ENCODE measurements at regions not wholly inside any gene's neighbourhood (a gene's known extent, or its start where the extent isn't known, plus 50 kb on each side); places are given as distances from the start of the nearest gene placed in this dataset.

DNA sequence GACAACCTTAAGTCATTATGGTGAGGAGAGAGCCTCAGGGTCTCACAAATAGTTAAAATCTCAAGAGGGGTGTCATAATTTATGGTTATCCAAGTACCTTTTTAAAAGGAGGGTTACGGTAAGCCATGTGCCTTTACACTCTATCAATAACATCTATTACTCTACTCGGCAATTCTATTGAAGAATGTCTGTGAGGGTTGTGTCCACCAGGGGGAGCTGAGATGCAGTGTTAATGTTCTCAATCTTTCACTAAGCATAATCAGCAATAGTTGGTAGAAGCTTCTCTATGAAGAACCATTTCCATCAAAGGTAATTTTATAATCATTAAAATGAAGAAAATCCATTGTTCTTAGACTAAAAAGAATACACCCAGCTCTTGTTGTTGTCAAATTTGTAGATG lies 457.4 kb downstream of the CENPC start:
- no peaks in the 10 kb centered on the region for H3K4me1 Mint-ChIP-seq
- no peaks in the 10 kb centered on the region for H3K9me3 Mint-ChIP-seq
- H3K4me3 Mint-ChIP-seq = no peak overlapping the region
- H3K36me3 Mint-ChIP-seq = peaks cover 1% of the 10 kb centered on the region
- H3K27me3 Mint-ChIP-seq = no peaks in the 10 kb centered on the region
- H3K27ac Mint-ChIP-seq = peak overlapping the region in 1 of 3 donors; percentile 6

- Mint-ChIP-seq H3K27ac (no peak overlapping the region), H3K4me1 (no peaks in the 10 kb centered on the region), H3K36me3 (peaks cover 1% of the 10 kb centered on the region), H3K4me3 (no peak overlapping the region), H3K27me3 (no peaks in the 10 kb centered on the region), H3K9me3 (peaks cover 0 to 2% (median 0%) of the 10 kb centered on the region in 3 donors)
Measured at GRCh38 chr4:67084783-67085182, 460.5 kb downstream of the CENPC start.

GRCh38 chr4:67083496-67083895 lies 461.8 kb downstream of the CENPC start:
- no peak overlapping the region for H3K27ac Mint-ChIP-seq
- no peak overlapping the region for H3K4me3 Mint-ChIP-seq
- peaks cover 0 to 2% (median 0%) of the 10 kb centered on the region in 3 donors for H3K9me3 Mint-ChIP-seq
- H3K4me1 Mint-ChIP-seq = no peaks in the 10 kb centered on the region
- no peaks in the 10 kb centered on the region for H3K36me3 Mint-ChIP-seq
- H3K27me3 Mint-ChIP-seq = no peaks in the 10 kb centered on the region

DNA sequence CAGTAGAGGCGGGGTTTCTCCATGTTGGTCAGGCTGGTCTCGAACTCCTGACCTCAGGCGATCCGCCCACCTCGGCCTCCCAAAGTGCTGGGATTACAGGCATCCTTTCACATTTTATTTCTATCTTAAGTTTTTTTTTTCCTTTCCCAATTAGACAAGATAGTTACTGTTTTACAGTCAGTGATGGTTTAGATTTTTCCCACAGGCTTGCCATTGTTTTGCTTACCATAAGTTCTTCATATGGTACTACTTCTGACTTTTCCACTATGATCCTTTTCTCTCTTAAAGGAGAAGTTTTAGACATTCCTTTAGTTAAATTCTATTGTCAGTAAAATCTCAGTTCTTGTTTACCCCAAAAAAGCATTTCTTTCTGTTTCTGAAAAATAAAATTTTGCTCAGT lies 462.6 kb downstream of the CENPC start:
- no peaks in the 10 kb centered on the region for H3K4me1 Mint-ChIP-seq
- H3K4me3 Mint-ChIP-seq = no peak overlapping the region
- H3K27me3 Mint-ChIP-seq = no peaks in the 10 kb centered on the region
- H3K9me3 Mint-ChIP-seq = peaks cover 0 to 2% (median 0%) of the 10 kb centered on the region in 3 donors
- no peak overlapping the region for H3K27ac Mint-ChIP-seq
- H3K36me3 Mint-ChIP-seq = no peaks in the 10 kb centered on the region

DNA sequence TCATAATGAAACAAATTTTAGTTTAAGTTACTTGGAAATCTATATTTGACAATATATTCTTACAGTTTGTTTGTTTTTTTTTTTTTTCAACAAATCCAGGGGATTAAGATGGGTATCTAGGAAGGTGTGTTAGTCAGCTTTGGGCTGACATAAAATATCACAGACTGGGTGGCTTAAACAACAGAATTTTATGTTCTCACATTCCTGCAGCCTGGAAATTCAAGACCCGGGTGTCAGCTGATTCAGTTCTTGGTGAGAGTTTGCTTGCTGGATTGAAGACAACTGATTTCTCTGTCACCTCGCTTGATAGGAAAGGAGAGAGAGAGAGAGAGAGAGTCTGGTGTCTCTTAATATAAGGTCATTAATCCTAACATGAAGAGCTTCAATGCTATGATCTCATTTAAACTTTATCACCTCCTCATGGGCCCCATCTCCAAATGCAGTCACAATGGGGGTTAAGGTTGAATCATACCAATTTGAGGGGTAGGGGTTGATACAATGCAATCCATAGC lies 465.2 kb downstream of the CENPC start:
- H3K4me3 Mint-ChIP-seq = no peak overlapping the region
- H3K27ac Mint-ChIP-seq = no peak overlapping the region
- H3K36me3 Mint-ChIP-seq = no peaks in the 10 kb centered on the region
- no peaks in the 10 kb centered on the region for H3K27me3 Mint-ChIP-seq
- peaks cover 0 to 2% (median 0%) of the 10 kb centered on the region in 3 donors for H3K9me3 Mint-ChIP-seq
- no peaks in the 10 kb centered on the region for H3K4me1 Mint-ChIP-seq

DNA sequence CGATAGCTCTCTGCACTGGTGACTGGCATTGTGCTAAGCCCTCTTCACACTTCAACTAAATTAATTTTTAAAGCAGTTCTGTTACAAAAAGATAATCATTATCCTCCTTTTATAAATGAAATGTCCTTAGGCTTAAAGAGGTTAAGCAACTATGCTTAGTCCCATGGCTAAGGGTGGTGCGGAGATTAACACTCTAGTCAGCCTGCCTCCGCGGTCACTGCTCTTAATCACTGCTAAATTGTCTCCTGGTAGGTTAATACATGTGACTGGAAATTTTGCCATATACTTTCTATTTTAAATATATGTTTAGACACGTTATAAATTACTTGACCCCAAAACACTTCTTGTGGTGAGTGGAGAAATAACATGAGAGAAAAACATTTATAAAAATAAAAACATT lies 473.7 kb downstream of the CENPC start:
- no peak overlapping the region for H3K4me3 Mint-ChIP-seq
- H3K27ac Mint-ChIP-seq = no peak overlapping the region
- no peaks in the 10 kb centered on the region for H3K27me3 Mint-ChIP-seq
- peaks cover 0 to 4% (median 4%) of the 10 kb centered on the region in 3 donors for H3K9me3 Mint-ChIP-seq
- H3K4me1 Mint-ChIP-seq = no peaks in the 10 kb centered on the region
- H3K36me3 Mint-ChIP-seq = no peaks in the 10 kb centered on the region

DNA sequence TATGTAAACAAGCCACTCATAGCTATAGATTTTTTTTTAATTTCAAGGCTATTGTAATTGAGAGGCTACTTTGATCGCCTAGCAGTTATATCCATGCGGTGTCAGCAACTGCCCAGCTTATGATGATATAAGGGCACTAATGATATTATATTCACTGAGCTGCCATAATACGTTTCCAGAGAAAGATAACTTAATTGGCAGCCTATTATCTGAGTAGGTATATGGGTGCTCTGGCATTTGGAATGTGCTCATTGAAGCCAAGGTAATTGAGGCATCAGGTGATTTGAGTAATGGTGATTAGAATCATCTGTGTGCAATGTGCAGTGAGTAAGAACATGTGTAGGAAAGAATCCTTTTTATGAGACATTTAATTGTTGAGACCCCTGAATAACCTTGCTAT lies 490.0 kb downstream of the CENPC start:
- Mint-ChIP-seq H3K27me3 (no peaks in the 10 kb centered on the region), H3K4me1 (no peaks in the 10 kb centered on the region), H3K4me3 (no peak overlapping the region), H3K36me3 (no peaks in the 10 kb centered on the region), H3K9me3 (peaks cover 0 to 3% (median 0%) of the 10 kb centered on the region in 3 donors), H3K27ac (no peak overlapping the region)

- Mint-ChIP-seq H3K36me3 (no peaks in the 10 kb centered on the region), H3K27me3 (no peaks in the 10 kb centered on the region), H3K27ac (no peak overlapping the region), H3K9me3 (peaks cover 0 to 3% (median 0%) of the 10 kb centered on the region in 3 donors), H3K4me1 (no peaks in the 10 kb centered on the region), H3K4me3 (no peak overlapping the region)
Measured at GRCh38 chr4:67054896-67055295, 490.4 kb downstream of the CENPC start.

- H3K27me3 Mint-ChIP-seq = no peaks in the 10 kb centered on the region
Measured at GRCh38 chr4:67052814-67053675, 492.3 kb downstream of the CENPC start.

DNA sequence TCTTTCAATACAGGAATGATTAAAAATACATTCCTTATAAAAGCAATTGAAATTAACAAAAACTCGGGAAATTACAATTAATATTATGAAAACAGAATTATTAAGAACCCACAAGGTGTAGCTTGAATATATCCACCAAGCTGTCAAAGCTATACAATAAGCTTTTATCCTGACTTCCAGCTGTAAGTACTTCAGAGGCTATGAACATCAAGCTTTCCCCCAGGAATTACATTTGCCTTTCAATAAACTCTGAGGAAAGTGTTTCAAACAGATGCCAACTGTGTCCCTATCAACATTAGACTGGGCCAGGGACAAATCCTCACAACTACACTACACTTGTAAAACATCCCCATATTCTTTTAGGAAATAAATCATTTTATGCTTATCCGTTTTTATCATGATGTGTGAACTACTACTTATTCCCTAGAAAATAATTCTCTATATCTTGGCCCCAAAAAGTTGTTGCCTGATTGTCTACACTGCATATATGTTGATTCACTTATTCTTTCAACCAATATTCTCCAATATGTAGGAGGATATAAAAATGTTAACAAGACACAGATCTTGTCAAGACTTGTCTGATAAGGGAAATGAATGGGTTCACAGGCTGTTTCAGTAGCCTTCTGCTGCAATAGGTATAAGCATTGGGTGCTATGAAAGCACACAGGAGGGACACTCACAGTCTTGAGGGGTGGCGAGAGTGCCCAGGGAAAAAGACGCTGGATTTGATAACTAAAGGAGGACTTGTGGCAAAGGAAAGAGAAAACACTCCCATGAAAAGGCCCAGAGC lies 494.1 kb downstream of the CENPC start:
- no peak overlapping the region for H3K27ac Mint-ChIP-seq
- no peaks in the 10 kb centered on the region for H3K36me3 Mint-ChIP-seq
- no peaks in the 10 kb centered on the region for H3K27me3 Mint-ChIP-seq
- H3K4me3 Mint-ChIP-seq = no peak overlapping the region
- H3K4me1 Mint-ChIP-seq = no peaks in the 10 kb centered on the region
- H3K9me3 Mint-ChIP-seq = peaks cover 0 to 4% (median 0%) of the 10 kb centered on the region in 3 donors

More at GRCh38 chr4:67052814-67053675, 492.3 kb downstream of the CENPC start:
- Mint-ChIP-seq H3K4me3 (no peak overlapping the region), H3K36me3 (no peaks in the 10 kb centered on the region), H3K27ac (no peak overlapping the region), H3K9me3 (peaks cover 0 to 3% (median 0%) of the 10 kb centered on the region in 3 donors), H3K4me1 (no peaks in the 10 kb centered on the region)

GRCh38 chr4:67049446-67049845 lies 495.9 kb downstream of the CENPC start:
- H3K4me3 Mint-ChIP-seq = no peak overlapping the region
- no peak overlapping the region for H3K27ac Mint-ChIP-seq
- peaks cover 0 to 2% (median 0%) of the 10 kb centered on the region in 3 donors for H3K9me3 Mint-ChIP-seq

GRCh38 chr4:67048530-67048929 lies 496.8 kb downstream of the CENPC start:
- Mint-ChIP-seq H3K27ac (no peak overlapping the region), H3K9me3 (peaks cover 0 to 2% (median 0%) of the 10 kb centered on the region in 3 donors), H3K4me3 (no peak overlapping the region), H3K36me3 (no peaks in the 10 kb centered on the region), H3K27me3 (no peaks in the 10 kb centered on the region), H3K4me1 (no peaks in the 10 kb centered on the region)

More at GRCh38 chr4:67049446-67049845, 495.9 kb downstream of the CENPC start:
- Mint-ChIP-seq H3K4me1 (no peaks in the 10 kb centered on the region), H3K36me3 (no peaks in the 10 kb centered on the region), H3K27me3 (no peaks in the 10 kb centered on the region)

DNA sequence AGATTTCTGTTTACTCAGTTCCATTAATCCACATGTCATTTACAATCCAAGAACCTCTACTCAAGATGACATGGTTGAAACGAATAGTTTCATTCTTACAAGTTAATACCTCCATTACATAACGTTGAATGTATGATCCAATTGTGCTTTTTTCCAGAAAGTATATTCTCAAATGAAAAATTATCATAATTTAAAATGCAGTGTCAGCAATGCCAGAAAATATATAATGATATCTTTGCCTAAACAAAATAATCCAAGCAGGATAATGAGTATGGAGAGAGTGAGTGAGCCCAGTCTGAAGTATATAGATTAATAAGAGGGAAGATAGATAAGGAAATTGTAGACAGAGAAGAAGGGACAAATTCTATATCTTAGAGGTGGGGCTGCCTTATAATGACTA lies 505.0 kb downstream of the CENPC start:
- Mint-ChIP-seq H3K4me3 (no peak overlapping the region), H3K36me3 (no peaks in the 10 kb centered on the region), H3K27ac (no peak overlapping the region), H3K4me1 (no peaks in the 10 kb centered on the region), H3K27me3 (no peaks in the 10 kb centered on the region), H3K9me3 (no peaks in the 10 kb centered on the region)

- H3K4me1 Mint-ChIP-seq = no peaks in the 10 kb centered on the region
- no peaks in the 10 kb centered on the region for H3K36me3 Mint-ChIP-seq
- H3K4me3 Mint-ChIP-seq = no peak overlapping the region
- H3K27ac Mint-ChIP-seq = no peak overlapping the region
- H3K9me3 Mint-ChIP-seq = peaks cover 0 to 3% (median 0%) of the 10 kb centered on the region in 3 donors
- no peaks in the 10 kb centered on the region for H3K27me3 Mint-ChIP-seq
Measured at GRCh38 chr4:67038228-67038566, 507.1 kb downstream of the CENPC start.

DNA sequence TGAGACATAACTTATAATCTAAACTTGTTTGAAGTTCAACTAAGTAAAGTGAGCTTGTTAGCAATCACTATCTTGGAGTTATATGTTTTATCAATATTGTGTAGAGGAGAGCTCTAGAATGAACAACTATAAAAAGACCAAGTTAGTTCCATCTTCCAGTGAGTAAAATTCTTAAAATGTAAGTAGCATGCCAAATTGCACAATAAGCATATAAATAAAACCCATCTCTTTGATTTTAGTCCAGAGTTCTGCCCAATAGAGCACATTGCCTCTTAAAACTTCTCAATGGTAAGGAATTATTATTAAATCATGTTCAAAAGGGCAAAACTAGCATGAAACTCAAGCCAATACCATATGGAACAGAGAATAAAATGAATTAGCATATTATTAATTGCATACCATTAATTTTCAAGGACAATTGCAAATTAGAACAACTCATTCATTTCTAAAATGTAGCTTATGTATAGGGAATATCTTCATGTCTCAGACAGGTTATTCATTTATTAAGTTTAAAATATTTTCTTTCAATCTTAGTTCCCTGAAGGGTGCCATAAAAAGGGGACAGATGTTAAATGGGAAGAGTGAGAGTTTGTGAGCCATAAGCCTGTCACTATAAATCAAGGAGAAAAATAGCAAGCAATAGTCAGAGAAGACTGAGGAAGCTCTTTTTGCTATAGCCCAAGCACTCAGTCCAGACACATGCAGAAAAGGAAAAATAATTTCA lies 507.6 kb downstream of the CENPC start:
- Mint-ChIP-seq H3K27ac (no peak overlapping the region), H3K9me3 (peaks cover 0 to 3% (median 0%) of the 10 kb centered on the region in 3 donors), H3K4me3 (no peak overlapping the region), H3K27me3 (no peaks in the 10 kb centered on the region), H3K36me3 (no peaks in the 10 kb centered on the region), H3K4me1 (no peaks in the 10 kb centered on the region)

All from IgD-negative memory B cell (primary cell).